ENCODE measurements at regions not wholly inside any gene's neighbourhood (a gene's known extent, or its start where the extent isn't known, plus 50 kb on each side); places are given as distances from the start of the nearest gene placed in this dataset.

DNA sequence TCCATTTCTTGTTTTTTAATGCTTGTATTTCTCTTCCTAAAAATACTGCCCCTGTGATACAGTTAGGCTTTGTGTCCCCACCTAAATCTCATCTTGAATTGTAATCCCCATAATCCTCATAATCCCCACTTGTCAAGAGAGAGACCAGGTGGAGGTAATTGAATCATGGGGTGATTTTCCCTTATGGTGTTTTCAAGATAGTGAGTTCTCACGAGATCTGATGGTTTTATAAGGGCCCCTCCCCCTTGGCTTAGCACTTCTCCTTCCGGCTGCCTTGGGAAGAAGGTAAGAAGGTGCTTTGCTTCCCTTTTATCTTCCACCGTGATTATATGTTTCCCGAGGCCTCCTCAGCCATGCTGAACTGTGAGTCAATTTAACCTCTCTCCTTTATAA is 227.4 kb downstream of the MAN2A1 start:
- TF ChIP-seq ZNF274 (IDR thresholded peaks at IDR 0.05; ENCODE audit: insufficient read depth, insufficient read length) (no peak), ETV6 (conservative IDR thresholded peaks at IDR 0.05 in 1 of 2, IDR thresholded peaks at IDR 0.05 in 1 of 2; ENCODE audit: borderline replicate concordance in 1 of 2, low read depth in 1 of 2) (no peak), MEF2A (IDR thresholded peaks at IDR 0.05; ENCODE audit: insufficient read depth, low read depth, low read length) (no peak)

All from GM12878 (cell line).